Embryonic facial prominence (tissue), 1 donor: ENCODE measurements at regions not wholly inside any gene's neighbourhood (a gene's known extent, or its start where the extent isn't known, plus 50 kb on each side); places are given as distances from the start of the nearest gene placed in this dataset.
"Not testable (repeated sequence)": the region's sequence is repeated elsewhere in the genome, so short reads cannot be mapped to it uniquely, and the experiment has no call there.

Experiments
- DNase-seq: peaks from one replicate; pipeline ENCODE4 v3.0.0-alpha.2; 2016; ENCODE audit errors: extremely low spot score

- no peak for DNase-seq
Observed at GRCh38 chr6:10180138-10181074, 234.5 kb downstream of the TFAP2A start.

GRCh38 chr6:10177704-10178103, 237.2 kb downstream of the TFAP2A start:
- DNase-seq: no peak

GRCh38 chr6:10175362-10175761, 239.5 kb downstream of the TFAP2A start:
- DNase-seq: no peak

- DNase-seq: no peak
Observed at GRCh38 chr6:10174761-10175160, 240.1 kb downstream of the TFAP2A start.

- no peak for DNase-seq
Observed at GRCh38 chr6:10174056-10174455, 240.8 kb downstream of the TFAP2A start.

- not testable (repeated sequence) for DNase-seq
Observed at GRCh38 chr6:10171706-10172105, 243.2 kb downstream of the TFAP2A start.

- DNase-seq: no peak
Observed at GRCh38 chr6:10170816-10171215, 244.1 kb downstream of the TFAP2A start.

- DNase-seq: no peak
Observed at GRCh38 chr6:10166031-10166430, 248.8 kb downstream of the TFAP2A start.

GRCh38 chr6:10163203-10163962, 251.5 kb downstream of the TFAP2A start:
- peak; percentile 40 for DNase-seq

- no peak for DNase-seq
Observed at GRCh38 chr6:10156875-10157274, 258.0 kb downstream of the TFAP2A start.

- DNase-seq: no peak
Observed at GRCh38 chr6:10154251-10154650, 260.6 kb downstream of the TFAP2A start.

GRCh38 chr6:10151144-10151915, 263.5 kb downstream of the TFAP2A start:
- no peak for DNase-seq

- no peak for DNase-seq
Observed at GRCh38 chr6:10149603-10150002, 265.3 kb downstream of the TFAP2A start.

- DNase-seq: no peak
Observed at GRCh38 chr6:10146715-10147451, 268.0 kb downstream of the TFAP2A start.

GRCh38 chr6:10144772-10145171, 270.1 kb downstream of the TFAP2A start:
- no peak for DNase-seq

- no peak for DNase-seq
Observed at GRCh38 chr6:10141746-10142443, 273.0 kb downstream of the TFAP2A start.

GRCh38 chr6:10140824-10141223, 274.1 kb downstream of the TFAP2A start:
- DNase-seq: peak; percentile 6

- DNase-seq: no peak
Observed at GRCh38 chr6:10140136-10140535, 274.7 kb downstream of the TFAP2A start.

- DNase-seq: no peak
Observed at GRCh38 chr6:10138917-10139316, 276.0 kb downstream of the TFAP2A start.

GRCh38 chr6:10136636-10137035, 278.2 kb downstream of the TFAP2A start:
- no peak for DNase-seq

- DNase-seq: not testable (repeated sequence)
Observed at GRCh38 chr6:10134185-10134584, 280.7 kb downstream of the TFAP2A start.
